Liver (tissue), 8 donors: ENCODE measurements at regions not wholly inside any gene's neighbourhood (a gene's known extent, or its start where the extent isn't known, plus 50 kb on each side); places are given as distances from the start of the nearest gene placed in this dataset.

Experiments used
- DNase-seq: peaks from one replicate; pipeline ENCODE4 v3.0.0-alpha.2; 2017; ENCODE audit warnings: low spot score
- H3K27ac ChIP-seq, 2 donors: one replicate each; pipeline ENCODE4 v1.7.0; 2013; ENCODE audit warnings: inconsistent platforms in 2 of 2, low read length in 2 of 2, control low read depth in 1 of 2, low read depth in 1 of 2, mild to moderate bottlenecking in 1 of 2
- H3K27me3 ChIP-seq, 4 donors: one replicate each; pipeline versions ENCODE4 v1.6.1 to v1.7.0; 2013; ENCODE audit warnings: low read length in 3 of 4, inconsistent platforms in 1 of 4, mild to moderate bottlenecking in 1 of 4, moderate library complexity in 1 of 4; ENCODE audit not compliant: control insufficient read depth in 4 of 4, insufficient read depth in 4 of 4
- H3K36me3 ChIP-seq, 4 donors: one replicate each; pipeline versions ENCODE4 v1.6.1 to v1.7.0; 2013; ENCODE audit warnings: low read length in 3 of 4, mild to moderate bottlenecking in 3 of 4, low read depth in 1 of 4, moderate library complexity in 1 of 4; ENCODE audit not compliant: control insufficient read depth in 4 of 4, insufficient read depth in 3 of 4
- H3K4me1 ChIP-seq, 4 donors: one replicate each; pipeline versions ENCODE4 v1.6.1 to v1.7.0; 2013; ENCODE audit warnings: low read length in 3 of 4, mild to moderate bottlenecking in 3 of 4, moderate library complexity in 1 of 4; ENCODE audit not compliant: control insufficient read depth in 4 of 4, insufficient read depth in 4 of 4
- H3K4me3 ChIP-seq, 3 donors: one replicate each; pipeline versions ENCODE4 v1.6.1 to v1.7.0; 2013; ENCODE audit warnings: low read length in 3 of 3, control low read depth in 1 of 3, low read depth in 1 of 3, mild to moderate bottlenecking in 1 of 3
- H3K9ac ChIP-seq, 2 donors: one replicate each; pipeline ENCODE4 v1.7.0; 2013; ENCODE audit warnings: low read length in 2 of 2, mild to moderate bottlenecking in 2 of 2, moderate library complexity in 2 of 2, control low read depth in 1 of 2, low read depth in 1 of 2
- H3K9me3 ChIP-seq, 4 donors: one replicate each; pipeline versions ENCODE4 v1.6.1 to v1.7.0; 2013; ENCODE audit warnings: low read length in 3 of 4; ENCODE audit not compliant: control insufficient read depth in 4 of 4
- EGR1 ChIP-seq, 2 donors: IDR thresholded peaks; 2 replicates each; pipeline ENCODE4 v1.6.1; 2016 to 2018; ENCODE audit warnings: antibody characterized with exemption in 2 of 2, low read depth in 2 of 2
- FOXA1 ChIP-seq: IDR thresholded peaks from 2 replicates; pipeline ENCODE4 v1.6.1; 2016; ENCODE audit warnings: antibody characterized with exemption
- FOXA2 ChIP-seq: IDR thresholded peaks from 2 replicates; pipeline ENCODE4 v1.6.1; 2016; ENCODE audit warnings: antibody characterized with exemption
- GABPA ChIP-seq, 2 donors: IDR thresholded peaks in 1 of 2; conservative IDR thresholded peaks in 1 of 2; 2 replicates each; pipeline ENCODE4 v1.6.1; 2016; ENCODE audit warnings: antibody characterized with exemption in 2 of 2, mild to moderate bottlenecking in 1 of 2, moderate library complexity in 1 of 2
- HNF4A ChIP-seq, 2 donors: conservative IDR thresholded peaks; 2 replicates each; pipeline ENCODE4 v1.6.1; 2016; ENCODE audit warnings: antibody characterized with exemption in 2 of 2, mild to moderate bottlenecking in 2 of 2
- HNF4G ChIP-seq: IDR thresholded peaks from 2 replicates; pipeline ENCODE4 v1.6.1; 2016; ENCODE audit warnings: antibody characterized with exemption
- JUND ChIP-seq, 2 donors: IDR thresholded peaks; 2 replicates each; pipeline ENCODE4 v1.6.1; 2016; ENCODE audit warnings: antibody characterized with exemption in 2 of 2
- NR2F2 ChIP-seq: IDR thresholded peaks from 2 replicates; pipeline ENCODE4 v1.6.1; 2016; ENCODE audit warnings: antibody characterized with exemption
- RAD21 ChIP-seq, 2 donors: IDR thresholded peaks; 2 replicates each; pipeline ENCODE4 v1.6.1; 2016; ENCODE audit warnings: antibody characterized with exemption in 2 of 2, mild to moderate bottlenecking in 2 of 2
- RXRA ChIP-seq, 2 donors: IDR thresholded peaks; 2 replicates each; pipeline ENCODE4 v1.6.1; 2017 to 2018; ENCODE audit warnings: antibody characterized with exemption in 2 of 2, mild to moderate bottlenecking in 1 of 2
- SP1 ChIP-seq: IDR thresholded peaks from 2 replicates; pipeline ENCODE4 v1.6.1; 2018; ENCODE audit warnings: antibody characterized with exemption, mild to moderate bottlenecking
- TAF1 ChIP-seq: conservative IDR thresholded peaks from 2 replicates; pipeline ENCODE4 v1.6.1; 2016; ENCODE audit warnings: antibody characterized with exemption, mild to moderate bottlenecking
- YY1 ChIP-seq: IDR thresholded peaks from 2 replicates; pipeline ENCODE4 v1.6.1; 2016; ENCODE audit warnings: antibody characterized with exemption, mild to moderate bottlenecking
- WGBS: extraction: QIAGEN DNeasy Blood & Tissue Kit; methylation state at CpG from one replicate; pipeline ENCODE4 v1.1.7; 2013; 5-methylcytosine and 5-hydroxymethylcytosine counted together
- TF ChIP-seq, protein P1 (sequence below): IDR thresholded peaks from 2 replicates; pipeline ENCODE4 v1.6.1; 2016; ENCODE audit warnings: antibody characterized with exemption, mild to moderate bottlenecking
- TF ChIP-seq, protein P2 (sequence below): IDR thresholded peaks from 2 replicates; pipeline ENCODE4 v1.6.1; 2016; ENCODE audit warnings: antibody characterized with exemption
- TF ChIP-seq, protein P3 (sequence below): IDR thresholded peaks from 2 replicates; pipeline ENCODE4 v1.6.1; 2016; ENCODE audit warnings: antibody characterized with exemption
- TF ChIP-seq, protein P4 (sequence below): fragments of 150-350 bp; IDR thresholded peaks from 2 replicates; pipeline ENCODE4 v1.5.1; 2017; ENCODE audit warnings: improper control_type of control experiment, low read depth, low read length; ENCODE audit not compliant: missing input control
- TF ChIP-seq, protein P5 (sequence below): IDR thresholded peaks from 2 replicates; pipeline ENCODE4 v1.6.1; 2016; ENCODE audit warnings: antibody characterized with exemption
- donor health status: healthy.
- donor health status: healthy.
- donor health status: healthy.
- donor health status: healthy.
- donor health status: healthy.

- 50% methylated on average over 5 of the region's 5 CpGs for WGBS
Observed at GRCh38 chr16:65725156-65725845, 603.4 kb upstream of the CDH11 start.

GRCh38 chr16:65722429-65722828 lies 600.6 kb upstream of the CDH11 start:
- WGBS, result 90% methylated on average over 7 of the region's 7 CpGs
- TF ChIP-seq RXRA (IDR thresholded peaks at IDR 0.05), result no peak
- TF ChIP-seq, protein P1, sequence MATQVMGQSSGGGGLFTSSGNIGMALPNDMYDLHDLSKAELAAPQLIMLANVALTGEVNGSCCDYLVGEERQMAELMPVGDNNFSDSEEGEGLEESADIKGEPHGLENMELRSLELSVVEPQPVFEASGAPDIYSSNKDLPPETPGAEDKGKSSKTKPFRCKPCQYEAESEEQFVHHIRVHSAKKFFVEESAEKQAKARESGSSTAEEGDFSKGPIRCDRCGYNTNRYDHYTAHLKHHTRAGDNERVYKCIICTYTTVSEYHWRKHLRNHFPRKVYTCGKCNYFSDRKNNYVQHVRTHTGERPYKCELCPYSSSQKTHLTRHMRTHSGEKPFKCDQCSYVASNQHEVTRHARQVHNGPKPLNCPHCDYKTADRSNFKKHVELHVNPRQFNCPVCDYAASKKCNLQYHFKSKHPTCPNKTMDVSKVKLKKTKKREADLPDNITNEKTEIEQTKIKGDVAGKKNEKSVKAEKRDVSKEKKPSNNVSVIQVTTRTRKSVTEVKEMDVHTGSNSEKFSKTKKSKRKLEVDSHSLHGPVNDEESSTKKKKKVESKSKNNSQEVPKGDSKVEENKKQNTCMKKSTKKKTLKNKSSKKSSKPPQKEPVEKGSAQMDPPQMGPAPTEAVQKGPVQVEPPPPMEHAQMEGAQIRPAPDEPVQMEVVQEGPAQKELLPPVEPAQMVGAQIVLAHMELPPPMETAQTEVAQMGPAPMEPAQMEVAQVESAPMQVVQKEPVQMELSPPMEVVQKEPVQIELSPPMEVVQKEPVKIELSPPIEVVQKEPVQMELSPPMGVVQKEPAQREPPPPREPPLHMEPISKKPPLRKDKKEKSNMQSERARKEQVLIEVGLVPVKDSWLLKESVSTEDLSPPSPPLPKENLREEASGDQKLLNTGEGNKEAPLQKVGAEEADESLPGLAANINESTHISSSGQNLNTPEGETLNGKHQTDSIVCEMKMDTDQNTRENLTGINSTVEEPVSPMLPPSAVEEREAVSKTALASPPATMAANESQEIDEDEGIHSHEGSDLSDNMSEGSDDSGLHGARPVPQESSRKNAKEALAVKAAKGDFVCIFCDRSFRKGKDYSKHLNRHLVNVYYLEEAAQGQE, result no peak
- TF ChIP-seq JUND (IDR thresholded peaks at IDR 0.05), result no peak
- TF ChIP-seq HNF4G, result no peak
- no peak for TF ChIP-seq RAD21 (IDR thresholded peaks at IDR 0.05)
- no peak for TF ChIP-seq TAF1
- TF ChIP-seq, protein P2, sequence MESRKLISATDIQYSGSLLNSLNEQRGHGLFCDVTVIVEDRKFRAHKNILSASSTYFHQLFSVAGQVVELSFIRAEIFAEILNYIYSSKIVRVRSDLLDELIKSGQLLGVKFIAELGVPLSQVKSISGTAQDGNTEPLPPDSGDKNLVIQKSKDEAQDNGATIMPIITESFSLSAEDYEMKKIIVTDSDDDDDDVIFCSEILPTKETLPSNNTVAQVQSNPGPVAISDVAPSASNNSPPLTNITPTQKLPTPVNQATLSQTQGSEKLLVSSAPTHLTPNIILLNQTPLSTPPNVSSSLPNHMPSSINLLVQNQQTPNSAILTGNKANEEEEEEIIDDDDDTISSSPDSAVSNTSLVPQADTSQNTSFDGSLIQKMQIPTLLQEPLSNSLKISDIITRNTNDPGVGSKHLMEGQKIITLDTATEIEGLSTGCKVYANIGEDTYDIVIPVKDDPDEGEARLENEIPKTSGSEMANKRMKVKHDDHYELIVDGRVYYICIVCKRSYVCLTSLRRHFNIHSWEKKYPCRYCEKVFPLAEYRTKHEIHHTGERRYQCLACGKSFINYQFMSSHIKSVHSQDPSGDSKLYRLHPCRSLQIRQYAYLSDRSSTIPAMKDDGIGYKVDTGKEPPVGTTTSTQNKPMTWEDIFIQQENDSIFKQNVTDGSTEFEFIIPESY, result no peak
- no peak for TF ChIP-seq SP1
- no peak for TF ChIP-seq GABPA (IDR thresholded peaks at IDR 0.05 in 1 of 2, conservative IDR thresholded peaks at IDR 0.05 in 1 of 2)

More at GRCh38 chr16:65725156-65725845, 603.4 kb upstream of the CDH11 start:
- Histone ChIP-seq H3K4me3 (no peak overlapping the region), H3K36me3 (no peaks in the 10 kb centered on the region), H3K4me1 (no peaks in the 10 kb centered on the region), H3K27ac (no peak overlapping the region), H3K9me3 (peaks cover 0 to 4% (median 0%) of the 10 kb centered on the region in 4 donors), H3K9ac (no peak overlapping the region), H3K27me3 (peaks cover 0 to 5% (median 0%) of the 10 kb centered on the region in 4 donors)
- TF ChIP-seq, protein P1, result no peak
- TF ChIP-seq HNF4A (conservative IDR thresholded peaks at IDR 0.05) (no peak), FOXA2 (no peak), YY1 (no peak), FOXA1 (no peak), RXRA (IDR thresholded peaks at IDR 0.05) (no peak), EGR1 (IDR thresholded peaks at IDR 0.05; ENCODE audit: low read depth in 2 of 2) (no peak), NR2F2 (no peak), SP1 (no peak), TAF1 (no peak), JUND (IDR thresholded peaks at IDR 0.05) (no peak)
- TF ChIP-seq, protein P3, sequence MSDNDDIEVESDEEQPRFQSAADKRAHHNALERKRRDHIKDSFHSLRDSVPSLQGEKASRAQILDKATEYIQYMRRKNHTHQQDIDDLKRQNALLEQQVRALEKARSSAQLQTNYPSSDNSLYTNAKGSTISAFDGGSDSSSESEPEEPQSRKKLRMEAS, result no peak
- TF ChIP-seq, protein P4, sequence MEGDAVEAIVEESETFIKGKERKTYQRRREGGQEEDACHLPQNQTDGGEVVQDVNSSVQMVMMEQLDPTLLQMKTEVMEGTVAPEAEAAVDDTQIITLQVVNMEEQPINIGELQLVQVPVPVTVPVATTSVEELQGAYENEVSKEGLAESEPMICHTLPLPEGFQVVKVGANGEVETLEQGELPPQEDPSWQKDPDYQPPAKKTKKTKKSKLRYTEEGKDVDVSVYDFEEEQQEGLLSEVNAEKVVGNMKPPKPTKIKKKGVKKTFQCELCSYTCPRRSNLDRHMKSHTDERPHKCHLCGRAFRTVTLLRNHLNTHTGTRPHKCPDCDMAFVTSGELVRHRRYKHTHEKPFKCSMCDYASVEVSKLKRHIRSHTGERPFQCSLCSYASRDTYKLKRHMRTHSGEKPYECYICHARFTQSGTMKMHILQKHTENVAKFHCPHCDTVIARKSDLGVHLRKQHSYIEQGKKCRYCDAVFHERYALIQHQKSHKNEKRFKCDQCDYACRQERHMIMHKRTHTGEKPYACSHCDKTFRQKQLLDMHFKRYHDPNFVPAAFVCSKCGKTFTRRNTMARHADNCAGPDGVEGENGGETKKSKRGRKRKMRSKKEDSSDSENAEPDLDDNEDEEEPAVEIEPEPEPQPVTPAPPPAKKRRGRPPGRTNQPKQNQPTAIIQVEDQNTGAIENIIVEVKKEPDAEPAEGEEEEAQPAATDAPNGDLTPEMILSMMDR, result no peak
- TF ChIP-seq, protein P5, sequence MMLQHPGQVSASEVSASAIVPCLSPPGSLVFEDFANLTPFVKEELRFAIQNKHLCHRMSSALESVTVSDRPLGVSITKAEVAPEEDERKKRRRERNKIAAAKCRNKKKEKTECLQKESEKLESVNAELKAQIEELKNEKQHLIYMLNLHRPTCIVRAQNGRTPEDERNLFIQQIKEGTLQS, result no peak
- DNase-seq, result no peak

More at GRCh38 chr16:65722429-65722828, 600.6 kb upstream of the CDH11 start:
- no peak for DNase-seq
- Histone ChIP-seq H3K27me3 (peaks cover 0 to 6% (median under 1%) of the 10 kb centered on the region in 4 donors), H3K9ac (no peak overlapping the region), H3K9me3 (no peaks in the 10 kb centered on the region), H3K36me3 (no peaks in the 10 kb centered on the region), H3K27ac (no peak overlapping the region), H3K4me1 (no peaks in the 10 kb centered on the region), H3K4me3 (no peak overlapping the region)
